ENCODE measurements at regions not wholly inside any gene's neighbourhood (a gene's known extent, or its start where the extent isn't known, plus 50 kb on each side); places are given as distances from the start of the nearest gene placed in this dataset.

DNA sequence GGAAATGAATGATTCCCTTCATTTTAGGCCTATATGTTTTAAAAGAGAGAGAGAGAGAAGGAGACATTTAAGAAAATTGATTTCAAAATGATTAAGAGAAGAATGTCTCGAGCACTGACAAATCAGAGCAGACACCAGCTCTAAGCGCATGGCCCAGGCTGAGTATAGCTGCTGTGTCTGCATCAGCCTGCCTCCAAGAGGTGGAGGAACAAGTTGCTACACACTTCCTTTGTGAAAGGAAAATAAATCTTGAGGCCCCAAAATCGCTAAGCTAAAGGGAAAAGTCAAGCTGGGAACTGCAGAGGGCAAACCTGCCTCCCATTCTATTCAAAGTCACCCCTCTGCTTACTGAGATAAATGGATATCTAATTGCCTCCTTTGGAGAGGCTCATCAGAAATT lies 728.7 kb upstream of the TMEM132C start:
- 0 out of 2 replicates have a peak, but pooled peaks cover 3% of the 10 kb centered on the region for H3K9me3 ChIP-seq (ENCODE audit: low read length)
- H3K27me3 ChIP-seq (ENCODE audit: low read length): no peaks in the 10 kb centered on the region
- H3K79me2 ChIP-seq (ENCODE audit: low read length): no peaks in the 10 kb centered on the region
- H3K4me1 ChIP-seq (ENCODE audit: low read length): no peaks in the 10 kb centered on the region
- H3K36me3 ChIP-seq (ENCODE audit: insufficient read depth, low read length): no peaks in the 10 kb centered on the region
- DNase-seq: no peak
- no peaks in the 10 kb centered on the region for H3K9me2 ChIP-seq (replicated peaks; ENCODE audit: insufficient read depth, low read length)
- H2AFZ ChIP-seq (ENCODE audit: low read length): no peak overlapping the region
- no peak overlapping the region for H3K9ac ChIP-seq (ENCODE audit: low read length)
- H4K20me1 ChIP-seq (ENCODE audit: insufficient read depth, low read depth, low read length): no peaks in the 10 kb centered on the region
- H3K4me2 ChIP-seq (ENCODE audit: low read depth, low read length, poor library complexity, severe bottlenecking): no peak overlapping the region
- H3K27ac ChIP-seq (ENCODE audit: low read length): no peak overlapping the region
- no peak overlapping the region for H3K4me3 ChIP-seq (ENCODE audit: low read length)

DNA sequence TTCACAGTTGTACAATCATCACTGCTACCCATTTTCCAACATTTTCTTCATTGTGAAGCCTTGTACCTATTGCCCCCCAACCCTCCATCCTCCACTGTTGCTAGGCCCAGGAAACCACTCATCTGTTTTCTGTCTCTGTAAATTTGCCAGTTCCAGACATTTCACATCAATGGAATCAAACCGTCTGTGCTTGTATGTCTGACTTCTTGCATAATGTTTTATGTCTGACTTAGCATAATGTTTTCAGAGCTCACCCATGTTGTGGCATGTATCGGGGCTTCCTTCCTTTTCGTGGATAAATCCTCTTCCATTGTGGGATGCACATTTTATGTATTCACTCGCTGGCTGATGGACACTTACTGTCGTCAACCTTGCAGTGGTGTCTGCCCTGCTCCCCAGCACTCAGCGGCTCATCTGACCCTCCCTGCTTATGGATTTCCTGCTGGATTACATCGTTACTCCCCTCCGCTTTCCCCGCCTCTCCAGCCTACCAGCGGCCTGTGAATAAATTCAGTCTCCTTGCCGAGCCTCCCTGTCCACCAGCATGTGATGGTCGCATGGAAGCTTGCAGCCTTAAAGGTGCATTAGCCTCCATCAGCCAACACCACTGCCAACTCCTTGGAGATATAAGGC lies 727.6 kb upstream of the TMEM132C start:
- no peak overlapping the region for H3K27ac ChIP-seq (ENCODE audit: low read length)
- H3K9ac ChIP-seq (ENCODE audit: low read length): no peak overlapping the region
- H3K27me3 ChIP-seq (ENCODE audit: low read length): no peaks in the 10 kb centered on the region
- H3K9me2 ChIP-seq (replicated peaks; ENCODE audit: insufficient read depth, low read length): no peaks in the 10 kb centered on the region
- H4K20me1 ChIP-seq (ENCODE audit: insufficient read depth, low read depth, low read length): no peaks in the 10 kb centered on the region
- no peak for DNase-seq
- H3K79me2 ChIP-seq (ENCODE audit: low read length): no peaks in the 10 kb centered on the region
- H3K9me3 ChIP-seq (ENCODE audit: low read length): peaks cover 6% of the 10 kb centered on the region; the same call in 1 of the 2 replicates
- H3K4me1 ChIP-seq (ENCODE audit: low read length): no peaks in the 10 kb centered on the region
- H3K4me2 ChIP-seq (ENCODE audit: low read depth, low read length, poor library complexity, severe bottlenecking): no peak overlapping the region
- H3K4me3 ChIP-seq (ENCODE audit: low read length): no peak overlapping the region
- H3K36me3 ChIP-seq (ENCODE audit: insufficient read depth, low read length): no peaks in the 10 kb centered on the region
- no peak overlapping the region for H2AFZ ChIP-seq (ENCODE audit: low read length)

DNA sequence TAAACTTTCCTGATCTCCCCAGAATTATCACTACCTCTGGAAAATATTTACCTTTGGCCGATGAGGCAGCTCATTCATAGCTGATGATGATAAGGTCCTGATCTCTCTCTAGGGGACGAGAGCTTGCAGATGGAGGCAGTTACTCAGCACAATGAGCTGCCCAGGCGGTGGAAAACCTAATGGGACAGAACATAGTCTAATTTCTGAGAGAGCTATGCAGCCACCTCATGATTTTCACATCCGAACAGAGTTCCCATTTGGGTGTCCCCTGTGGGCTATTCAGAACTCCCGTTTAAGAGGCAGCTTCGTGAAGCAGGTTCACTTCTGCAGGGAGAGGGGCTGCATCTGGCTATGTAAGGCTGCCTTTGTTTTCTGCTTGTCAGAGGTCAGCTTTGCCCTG lies 724.6 kb upstream of the TMEM132C start:
- Histone ChIP-seq H2AFZ (ENCODE audit: low read length) (no peak overlapping the region), H3K9ac (ENCODE audit: low read length) (no peak overlapping the region), H3K4me1 (ENCODE audit: low read length) (no peaks in the 10 kb centered on the region), H3K4me3 (ENCODE audit: low read length) (no peak overlapping the region), H3K9me2 (replicated peaks; ENCODE audit: insufficient read depth, low read length) (no peaks in the 10 kb centered on the region), H4K20me1 (ENCODE audit: insufficient read depth, low read depth, low read length) (no peaks in the 10 kb centered on the region), H3K9me3 (ENCODE audit: low read length) (peaks cover 7% of the 10 kb centered on the region; the same call in 1 of the 2 replicates), H3K27me3 (ENCODE audit: low read length) (no peaks in the 10 kb centered on the region), H3K27ac (ENCODE audit: low read length) (no peak overlapping the region), H3K36me3 (ENCODE audit: insufficient read depth, low read length) (no peaks in the 10 kb centered on the region), H3K79me2 (ENCODE audit: low read length) (no peaks in the 10 kb centered on the region), H3K4me2 (ENCODE audit: low read depth, low read length, poor library complexity, severe bottlenecking) (no peak overlapping the region)
- no peak for DNase-seq

DNA sequence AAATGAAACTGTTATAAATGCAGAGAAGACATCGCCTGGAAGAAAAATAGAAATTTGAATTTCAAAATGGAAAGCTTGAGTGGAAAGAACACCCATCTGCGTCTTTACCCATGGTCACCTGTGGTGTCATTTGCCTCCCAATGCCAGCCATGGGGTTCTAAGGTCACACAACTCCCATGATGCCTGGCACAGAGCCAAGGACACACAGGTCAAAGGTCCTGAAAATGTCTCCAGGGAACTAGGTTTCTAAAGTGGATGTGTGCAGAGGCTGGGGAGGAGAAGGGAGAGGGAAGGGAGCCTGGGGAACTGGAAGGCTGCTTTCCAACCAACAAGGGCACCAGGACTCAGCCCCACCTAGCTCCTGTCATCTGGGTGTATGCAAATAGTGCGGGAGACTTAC lies 724.0 kb upstream of the TMEM132C start:
- no peak for DNase-seq
- H3K9ac ChIP-seq (ENCODE audit: low read length): no peak overlapping the region
- no peaks in the 10 kb centered on the region for H3K36me3 ChIP-seq (ENCODE audit: insufficient read depth, low read length)
- no peaks in the 10 kb centered on the region for H3K27me3 ChIP-seq (ENCODE audit: low read length)
- H4K20me1 ChIP-seq (ENCODE audit: insufficient read depth, low read depth, low read length): no peaks in the 10 kb centered on the region
- no peaks in the 10 kb centered on the region for H3K4me1 ChIP-seq (ENCODE audit: low read length)
- H3K4me3 ChIP-seq (ENCODE audit: low read length): no peak overlapping the region
- H3K9me2 ChIP-seq (replicated peaks; ENCODE audit: insufficient read depth, low read length): no peaks in the 10 kb centered on the region
- no peak overlapping the region for H2AFZ ChIP-seq (ENCODE audit: low read length)
- no peak overlapping the region for H3K4me2 ChIP-seq (ENCODE audit: low read depth, low read length, poor library complexity, severe bottlenecking)
- H3K9me3 ChIP-seq (ENCODE audit: low read length): peaks cover 7% of the 10 kb centered on the region; the same call in 1 of the 2 replicates
- H3K27ac ChIP-seq (ENCODE audit: low read length): no peak overlapping the region
- no peaks in the 10 kb centered on the region for H3K79me2 ChIP-seq (ENCODE audit: low read length)

DNA sequence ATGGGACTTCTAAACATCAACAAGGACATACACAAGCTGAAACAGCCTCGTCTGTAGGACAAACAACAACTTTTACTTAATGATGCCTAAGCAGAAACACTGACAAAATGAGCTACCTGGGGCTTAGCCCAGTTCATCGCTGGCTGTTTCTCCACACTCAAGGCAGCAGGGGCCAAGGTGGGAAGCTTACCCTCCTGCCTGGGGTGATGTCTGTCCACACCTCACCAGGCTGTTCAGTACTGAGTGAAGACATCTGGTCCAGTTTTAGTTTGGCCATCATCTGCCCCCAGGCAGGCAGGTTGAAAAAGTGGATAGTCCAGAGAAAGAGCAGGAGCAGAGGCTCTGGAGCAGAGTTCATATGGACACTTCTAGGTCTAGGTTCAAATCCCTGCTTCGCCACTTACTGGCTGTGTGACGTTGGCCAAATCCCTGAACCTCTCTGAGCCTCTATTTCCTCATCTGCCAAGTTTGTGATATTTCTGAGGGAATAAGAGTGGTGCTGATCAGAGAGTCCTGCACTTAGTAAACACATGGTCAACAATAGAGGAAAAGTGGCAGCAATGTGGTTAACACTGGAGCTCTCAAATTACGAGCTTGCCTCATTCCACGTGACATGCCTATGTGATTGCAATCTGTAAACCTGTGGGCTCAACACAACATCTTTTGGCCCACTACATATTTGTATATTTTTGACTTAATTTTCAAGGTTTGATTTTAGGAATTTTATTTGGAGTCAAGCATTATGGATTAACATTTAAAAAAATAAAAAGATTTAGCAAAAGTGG lies 720.1 kb upstream of the TMEM132C start:
- H3K9ac ChIP-seq (ENCODE audit: low read length): no peak overlapping the region
- no peak overlapping the region for H3K4me3 ChIP-seq (ENCODE audit: low read length)
- H4K20me1 ChIP-seq (ENCODE audit: insufficient read depth, low read depth, low read length): no peaks in the 10 kb centered on the region
- DNase-seq: no peak
- no peaks in the 10 kb centered on the region for H3K9me2 ChIP-seq (replicated peaks; ENCODE audit: insufficient read depth, low read length)
- H3K4me2 ChIP-seq (ENCODE audit: low read depth, low read length, poor library complexity, severe bottlenecking): no peak overlapping the region
- peaks cover 7% of the 10 kb centered on the region; the same call in 1 of the 2 replicates for H3K9me3 ChIP-seq (ENCODE audit: low read length)
- no peak overlapping the region for H3K27ac ChIP-seq (ENCODE audit: low read length)
- H3K36me3 ChIP-seq (ENCODE audit: insufficient read depth, low read length): no peaks in the 10 kb centered on the region
- H3K27me3 ChIP-seq (ENCODE audit: low read length): no peaks in the 10 kb centered on the region
- H3K4me1 ChIP-seq (ENCODE audit: low read length): no peaks in the 10 kb centered on the region
- no peak overlapping the region for H2AFZ ChIP-seq (ENCODE audit: low read length)
- H3K79me2 ChIP-seq (ENCODE audit: low read length): no peaks in the 10 kb centered on the region

DNA sequence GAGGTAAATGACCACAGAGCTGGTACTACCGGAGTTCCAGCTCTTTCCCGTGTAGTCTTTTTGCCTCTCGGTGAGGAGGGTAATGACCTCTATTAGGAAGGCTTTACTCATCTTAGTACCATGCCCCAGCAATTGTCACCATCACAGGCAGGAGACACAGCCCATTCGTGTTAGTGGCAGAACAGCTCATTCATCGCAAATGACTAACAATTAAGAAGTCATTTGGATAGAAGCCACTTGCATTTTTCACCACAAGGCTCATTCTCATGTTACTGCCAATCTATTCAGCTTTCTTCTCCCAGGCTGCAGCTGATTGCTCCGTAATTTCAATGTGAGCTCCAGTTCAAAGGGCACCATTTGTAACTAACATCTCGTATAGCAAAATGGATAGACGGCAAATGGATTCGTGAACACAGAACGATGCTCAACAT lies 718.8 kb upstream of the TMEM132C start:
- H3K9ac ChIP-seq (ENCODE audit: low read length): no peak overlapping the region
- H3K4me1 ChIP-seq (ENCODE audit: low read length): no peaks in the 10 kb centered on the region
- H3K9me2 ChIP-seq (replicated peaks; ENCODE audit: insufficient read depth, low read length): no peaks in the 10 kb centered on the region
- no peak overlapping the region for H3K4me2 ChIP-seq (ENCODE audit: low read depth, low read length, poor library complexity, severe bottlenecking)
- no peaks in the 10 kb centered on the region for H3K36me3 ChIP-seq (ENCODE audit: insufficient read depth, low read length)
- no peaks in the 10 kb centered on the region for H3K27me3 ChIP-seq (ENCODE audit: low read length)
- H3K9me3 ChIP-seq (ENCODE audit: low read length): peaks cover 7% of the 10 kb centered on the region; the same call in 1 of the 2 replicates
- H3K27ac ChIP-seq (ENCODE audit: low read length): no peak overlapping the region
- no peak overlapping the region for H3K4me3 ChIP-seq (ENCODE audit: low read length)
- H2AFZ ChIP-seq (ENCODE audit: low read length): no peak overlapping the region
- no peak for DNase-seq
- no peaks in the 10 kb centered on the region for H4K20me1 ChIP-seq (ENCODE audit: insufficient read depth, low read depth, low read length)
- no peaks in the 10 kb centered on the region for H3K79me2 ChIP-seq (ENCODE audit: low read length)

DNA sequence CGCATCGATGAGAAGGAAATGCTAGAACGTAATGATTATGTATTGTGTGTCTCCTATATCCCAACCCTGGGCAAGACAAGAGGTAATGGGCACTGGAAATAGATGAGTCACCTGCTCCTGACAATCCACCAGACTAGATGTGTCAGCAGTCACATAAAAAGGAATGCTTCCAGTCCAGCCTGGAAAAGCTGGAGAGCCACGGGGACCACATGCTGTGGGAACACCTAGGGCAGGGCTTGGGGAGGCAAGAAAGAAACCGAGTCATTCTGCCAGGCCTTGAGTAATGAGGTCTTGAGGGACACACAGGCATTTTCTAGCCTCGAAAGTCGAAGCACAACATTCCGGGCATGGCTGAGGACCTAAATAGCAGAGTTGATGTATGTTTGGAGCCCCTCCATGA lies 716.7 kb upstream of the TMEM132C start:
- H3K9me2 ChIP-seq (replicated peaks; ENCODE audit: insufficient read depth, low read length): no peaks in the 10 kb centered on the region
- H3K36me3 ChIP-seq (ENCODE audit: insufficient read depth, low read length): no peaks in the 10 kb centered on the region
- no peaks in the 10 kb centered on the region for H3K4me1 ChIP-seq (ENCODE audit: low read length)
- H3K27me3 ChIP-seq (ENCODE audit: low read length): no peaks in the 10 kb centered on the region
- H2AFZ ChIP-seq (ENCODE audit: low read length): no peak overlapping the region
- no peak overlapping the region for H3K4me3 ChIP-seq (ENCODE audit: low read length)
- DNase-seq: no peak
- no peak overlapping the region for H3K9ac ChIP-seq (ENCODE audit: low read length)
- H3K9me3 ChIP-seq (ENCODE audit: low read length): 0 out of 2 replicates have a peak, but pooled peaks cover 4% of the 10 kb centered on the region
- H3K79me2 ChIP-seq (ENCODE audit: low read length): no peaks in the 10 kb centered on the region
- H3K4me2 ChIP-seq (ENCODE audit: low read depth, low read length, poor library complexity, severe bottlenecking): no peak overlapping the region
- H4K20me1 ChIP-seq (ENCODE audit: insufficient read depth, low read depth, low read length): no peaks in the 10 kb centered on the region
- H3K27ac ChIP-seq (ENCODE audit: low read length): no peak overlapping the region

DNA sequence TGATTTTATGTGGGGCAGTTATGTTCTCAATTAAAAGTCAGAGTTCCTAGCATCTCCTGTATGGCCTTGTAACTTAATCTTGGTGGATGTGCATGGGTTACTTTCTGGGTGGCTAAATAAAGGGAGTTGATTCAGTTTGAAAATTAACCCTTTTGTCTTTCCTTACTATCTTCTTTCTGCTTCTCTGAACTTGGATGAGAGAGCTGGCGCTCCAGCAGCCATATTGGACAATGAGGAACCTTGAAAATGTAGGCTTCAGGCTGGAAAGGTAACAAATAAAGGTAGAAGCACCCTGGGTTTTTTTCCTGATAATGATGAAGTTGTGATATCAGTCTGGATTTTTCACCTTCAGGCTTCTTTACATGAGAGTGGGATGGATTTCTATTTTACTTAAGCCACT lies 714.1 kb upstream of the TMEM132C start:
- H3K4me1 ChIP-seq (ENCODE audit: low read length): no peaks in the 10 kb centered on the region
- no peaks in the 10 kb centered on the region for H3K36me3 ChIP-seq (ENCODE audit: insufficient read depth, low read length)
- H3K27me3 ChIP-seq (ENCODE audit: low read length): no peaks in the 10 kb centered on the region
- no peak overlapping the region for H3K9ac ChIP-seq (ENCODE audit: low read length)
- no peak overlapping the region for H3K4me2 ChIP-seq (ENCODE audit: low read depth, low read length, poor library complexity, severe bottlenecking)
- H4K20me1 ChIP-seq (ENCODE audit: insufficient read depth, low read depth, low read length): no peaks in the 10 kb centered on the region
- H2AFZ ChIP-seq (ENCODE audit: low read length): no peak overlapping the region
- no peaks in the 10 kb centered on the region for H3K79me2 ChIP-seq (ENCODE audit: low read length)
- no peak overlapping the region for H3K27ac ChIP-seq (ENCODE audit: low read length)
- no peaks in the 10 kb centered on the region for H3K9me3 ChIP-seq (ENCODE audit: low read length)
- DNase-seq: no peak
- no peak overlapping the region for H3K4me3 ChIP-seq (ENCODE audit: low read length)
- no peaks in the 10 kb centered on the region for H3K9me2 ChIP-seq (replicated peaks; ENCODE audit: insufficient read depth, low read length)
